ENCODE measurements at regions not wholly inside any gene's neighbourhood (a gene's known extent, or its start where the extent isn't known, plus 50 kb on each side); places are given as distances from the start of the nearest gene placed in this dataset.
A peak's percentile ranks its signal among the peaks of the same experiment; 100 is the strongest.

DNA sequence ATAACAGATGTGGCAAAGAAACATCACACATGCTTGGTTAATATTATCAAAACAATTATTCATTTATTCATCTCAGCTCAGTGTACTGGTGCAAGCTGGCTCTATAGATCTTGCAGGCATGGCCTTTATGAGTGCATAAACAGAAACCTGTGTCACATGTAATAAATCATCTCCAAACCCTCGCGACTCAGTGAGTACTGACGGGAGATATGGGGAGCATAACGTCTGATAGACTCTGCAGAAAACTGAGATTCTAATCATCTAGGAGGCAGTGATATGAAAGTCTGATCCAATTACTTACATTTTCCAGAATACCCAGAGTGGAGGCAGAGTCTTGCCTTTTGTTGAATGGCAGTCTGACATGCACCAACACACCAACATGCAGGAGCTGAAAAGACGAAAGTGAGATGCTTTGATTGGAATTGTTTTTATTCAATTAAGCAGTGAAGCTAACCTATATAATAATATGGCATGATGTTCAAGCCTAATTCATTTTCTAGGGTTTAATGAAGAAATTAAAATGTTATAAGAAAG, 416.8 kb downstream of the RNF144A start:
- DNase-seq, result no peak
- Histone ChIP-seq H3K27me3 (ENCODE audit: control insufficient read depth, insufficient read depth, low read length) (no peaks in the 10 kb centered on the region), H3K4me3 (ENCODE audit: insufficient read depth, low read depth, low read length) (no peak overlapping the region), H3K36me3 (replicated peaks; ENCODE audit: control insufficient read depth, insufficient read depth, low read length) (no peaks in the 10 kb centered on the region)

DNA sequence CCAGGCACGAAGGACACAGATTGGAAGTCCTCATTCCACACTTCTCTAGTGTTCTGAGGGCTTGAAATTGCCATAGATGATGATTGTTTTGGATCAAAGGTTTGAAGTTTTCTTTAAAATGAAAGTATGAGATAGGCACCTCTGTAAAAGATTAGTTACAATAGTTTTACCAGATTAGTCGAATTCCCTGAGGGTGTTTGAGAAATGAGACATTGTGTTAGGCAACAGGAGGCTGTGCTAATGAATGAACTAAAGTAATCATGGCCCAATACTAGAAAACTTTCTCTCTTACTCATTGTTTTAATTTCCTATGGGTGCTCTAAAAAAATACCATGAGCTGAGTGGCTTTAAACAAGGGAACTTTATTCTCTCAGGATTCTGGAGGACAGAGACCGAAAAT, 421.7 kb downstream of the RNF144A start:
- H3K27me3 ChIP-seq (ENCODE audit: control insufficient read depth, insufficient read depth, low read length), result no peaks in the 10 kb centered on the region
- no peak for DNase-seq
- H3K36me3 ChIP-seq (replicated peaks; ENCODE audit: control insufficient read depth, insufficient read depth, low read length), result no peaks in the 10 kb centered on the region
- H3K4me3 ChIP-seq (ENCODE audit: insufficient read depth, low read depth, low read length), result no peak overlapping the region

DNA sequence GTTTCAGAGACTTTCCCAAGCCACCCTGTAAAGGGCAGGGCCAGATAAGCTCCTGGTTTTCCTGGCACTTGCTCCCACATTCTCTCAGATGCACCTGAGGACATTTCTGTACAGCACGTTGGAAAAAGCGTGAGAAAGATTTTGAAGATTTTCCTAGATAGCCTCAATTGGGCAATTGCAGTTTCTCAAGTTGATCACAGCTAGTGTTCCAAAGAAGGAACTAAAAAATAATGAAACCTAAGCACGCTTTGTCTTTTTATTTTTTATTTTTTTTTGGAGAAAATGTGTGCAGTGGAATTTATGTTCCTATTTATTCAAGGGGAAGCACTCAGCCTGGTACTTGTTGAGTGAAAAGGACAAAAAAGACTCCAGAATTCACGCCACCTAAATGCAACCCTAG, 429.1 kb downstream of the RNF144A start:
- Histone ChIP-seq H3K4me3 (ENCODE audit: insufficient read depth, low read depth, low read length) (no peak overlapping the region), H3K36me3 (replicated peaks; ENCODE audit: control insufficient read depth, insufficient read depth, low read length) (no peaks in the 10 kb centered on the region), H3K27me3 (ENCODE audit: control insufficient read depth, insufficient read depth, low read length) (no peaks in the 10 kb centered on the region)
- no peak for DNase-seq

DNA sequence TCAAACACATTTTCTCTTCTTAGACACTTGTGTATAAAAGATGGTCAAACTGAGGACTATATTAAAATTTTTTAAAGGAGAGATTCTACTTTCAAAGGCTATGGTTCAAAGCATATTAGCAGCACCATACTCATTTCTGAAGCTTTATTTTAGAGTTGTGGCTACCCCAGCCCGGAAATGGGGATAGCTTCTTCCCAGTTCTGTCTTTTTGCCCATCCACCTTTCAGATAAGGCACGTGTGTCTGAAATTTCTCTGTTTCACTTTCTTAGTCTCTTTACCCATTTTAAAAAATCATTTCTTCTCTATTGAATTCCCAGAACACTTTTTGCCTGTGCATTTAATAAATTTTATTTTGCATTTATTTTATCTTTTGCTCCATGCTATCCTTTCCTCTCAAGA, 431.5 kb downstream of the RNF144A start:
- H3K27me3 ChIP-seq (ENCODE audit: control insufficient read depth, insufficient read depth, low read length), result no peaks in the 10 kb centered on the region
- H3K4me3 ChIP-seq (ENCODE audit: insufficient read depth, low read depth, low read length), result no peak overlapping the region
- H3K36me3 ChIP-seq (replicated peaks; ENCODE audit: control insufficient read depth, insufficient read depth, low read length), result no peaks in the 10 kb centered on the region
- DNase-seq, result no peak

DNA sequence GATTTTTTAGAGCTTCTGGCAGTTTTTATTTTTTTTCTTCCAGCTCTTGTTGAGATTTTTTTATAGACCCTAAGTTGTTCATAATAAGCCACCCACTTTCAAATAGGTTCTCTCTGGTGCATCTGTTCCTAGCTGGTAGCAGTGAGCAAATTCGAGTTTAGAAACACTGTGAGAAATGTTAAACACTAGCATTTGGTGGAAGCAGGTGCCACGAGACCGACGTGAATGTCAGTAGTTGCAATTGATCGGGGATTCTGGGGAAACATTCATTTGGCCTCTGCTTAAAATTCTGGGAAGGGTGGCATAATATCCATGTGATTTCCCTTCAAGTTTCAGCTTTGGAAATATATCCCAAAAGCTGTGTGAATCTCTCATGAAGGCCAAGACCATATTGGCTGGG, 435.0 kb downstream of the RNF144A start:
- no peak overlapping the region for H3K4me3 ChIP-seq (ENCODE audit: insufficient read depth, low read depth, low read length)

DNA sequence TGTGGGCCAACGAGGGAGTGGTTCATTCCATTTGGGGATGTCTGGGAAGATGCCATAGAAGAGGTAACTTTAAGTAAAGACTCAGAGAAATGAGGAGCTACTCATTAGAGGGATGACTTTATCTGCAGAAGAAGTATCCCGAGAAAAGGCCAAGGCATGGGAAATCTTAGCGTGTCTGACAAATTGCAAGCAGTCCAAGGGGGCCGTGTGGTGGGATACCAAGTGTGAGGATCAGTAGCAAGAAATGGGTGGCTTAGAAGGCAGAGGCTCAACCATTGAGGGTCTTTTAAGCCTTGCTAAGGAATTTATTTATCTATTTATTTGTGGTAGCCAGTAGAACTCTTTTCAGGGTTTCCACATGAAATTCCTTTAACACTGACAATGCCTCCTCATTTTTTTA, 436.4 kb downstream of the RNF144A start:
- no peak for DNase-seq
- no peaks in the 10 kb centered on the region for H3K27me3 ChIP-seq (ENCODE audit: control insufficient read depth, insufficient read depth, low read length)
- no peak overlapping the region for H3K4me3 ChIP-seq (ENCODE audit: insufficient read depth, low read depth, low read length)
- no peaks in the 10 kb centered on the region for H3K36me3 ChIP-seq (replicated peaks; ENCODE audit: control insufficient read depth, insufficient read depth, low read length)

More for the DNA sequence above, 435.0 kb downstream of the RNF144A start:
- H3K36me3 ChIP-seq (replicated peaks; ENCODE audit: control insufficient read depth, insufficient read depth, low read length), result no peaks in the 10 kb centered on the region
- no peaks in the 10 kb centered on the region for H3K27me3 ChIP-seq (ENCODE audit: control insufficient read depth, insufficient read depth, low read length)
- no peak for DNase-seq

DNA sequence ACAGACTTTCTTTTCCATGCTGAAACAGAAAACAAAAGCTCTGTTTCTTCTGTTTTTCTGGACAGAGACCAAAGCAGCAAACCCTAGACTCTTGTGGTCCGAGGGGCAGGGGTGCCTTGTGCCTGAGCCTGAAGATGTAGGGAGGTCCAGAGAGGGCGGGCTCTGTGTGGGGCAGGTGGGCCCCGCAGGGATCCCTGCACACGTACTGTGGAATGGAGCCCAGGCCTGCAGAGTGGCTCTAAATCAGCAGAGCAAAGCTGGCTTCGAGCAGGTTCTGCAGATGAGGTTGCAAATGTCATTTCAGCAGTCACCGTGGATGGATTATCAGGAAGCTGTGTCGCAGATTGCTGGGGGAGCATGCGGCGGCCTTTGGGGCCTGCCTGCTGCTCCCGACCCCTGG, 438.6 kb downstream of the RNF144A start:
- H3K36me3 ChIP-seq (replicated peaks; ENCODE audit: control insufficient read depth, insufficient read depth, low read length), result no peaks in the 10 kb centered on the region
- no peaks in the 10 kb centered on the region for H3K27me3 ChIP-seq (ENCODE audit: control insufficient read depth, insufficient read depth, low read length)
- H3K4me3 ChIP-seq (ENCODE audit: insufficient read depth, low read depth, low read length), result no peak overlapping the region
- DNase-seq, result no peak

DNA sequence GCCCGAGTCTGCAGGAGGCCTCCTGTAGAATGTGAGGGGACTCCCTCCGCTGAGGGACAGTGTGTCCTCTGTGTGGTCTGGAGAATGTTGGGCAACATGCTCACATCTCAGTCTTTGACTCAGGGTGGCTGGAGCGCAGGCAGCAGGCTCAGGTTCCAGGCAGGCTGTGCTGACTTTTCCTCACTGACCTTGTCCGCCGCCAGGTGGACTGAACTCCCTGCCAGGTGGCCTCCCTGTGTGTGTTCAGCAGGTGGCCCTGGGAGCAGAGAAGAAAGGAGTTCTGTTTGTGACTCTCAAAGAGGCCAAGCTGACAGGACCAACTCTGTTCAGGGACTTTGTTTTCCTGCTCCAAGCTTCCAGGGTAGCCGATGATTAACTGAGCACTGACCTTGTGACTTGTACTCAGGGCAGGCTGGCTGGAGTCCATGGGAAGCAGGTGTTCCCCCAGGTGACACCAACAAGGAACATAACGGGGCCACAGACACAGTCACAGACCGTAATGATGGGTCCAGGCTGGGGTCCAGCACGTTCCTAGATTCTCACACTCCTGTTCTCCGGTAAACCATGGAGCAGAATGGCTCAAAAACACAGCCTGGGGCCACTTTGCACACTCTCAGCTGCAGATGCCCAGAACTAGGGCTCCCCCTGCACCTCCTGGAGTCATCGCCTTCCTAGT, 439.8 kb downstream of the RNF144A start:
- Histone ChIP-seq H3K4me3 (ENCODE audit: insufficient read depth, low read depth, low read length) (no peak overlapping the region), H3K36me3 (replicated peaks; ENCODE audit: control insufficient read depth, insufficient read depth, low read length) (no peaks in the 10 kb centered on the region), H3K27me3 (ENCODE audit: control insufficient read depth, insufficient read depth, low read length) (no peaks in the 10 kb centered on the region)
- DNase-seq, result no peak

DNA sequence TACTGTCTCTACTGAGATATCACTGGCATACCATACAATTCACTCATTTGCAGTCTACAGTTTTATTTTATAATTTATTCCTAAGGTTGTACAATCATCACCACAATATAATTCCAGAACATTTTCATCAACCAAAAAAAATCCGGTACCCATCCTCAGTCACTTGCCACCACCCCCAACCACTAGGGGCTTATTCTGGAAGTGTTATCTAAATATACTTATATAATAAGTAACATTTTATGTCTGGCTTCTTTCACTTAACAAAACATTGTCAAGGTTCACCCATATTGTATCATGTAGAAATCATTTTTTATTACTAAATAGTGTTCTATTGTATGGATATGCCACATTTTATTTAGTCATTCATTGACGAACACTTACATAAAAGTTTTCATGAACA, 440.8 kb downstream of the RNF144A start:
- H3K4me3 ChIP-seq (ENCODE audit: insufficient read depth, low read depth, low read length), result no peak overlapping the region
- H3K36me3 ChIP-seq (replicated peaks; ENCODE audit: control insufficient read depth, insufficient read depth, low read length), result no peaks in the 10 kb centered on the region
- H3K27me3 ChIP-seq (ENCODE audit: control insufficient read depth, insufficient read depth, low read length), result no peaks in the 10 kb centered on the region
- no peak for DNase-seq

DNA sequence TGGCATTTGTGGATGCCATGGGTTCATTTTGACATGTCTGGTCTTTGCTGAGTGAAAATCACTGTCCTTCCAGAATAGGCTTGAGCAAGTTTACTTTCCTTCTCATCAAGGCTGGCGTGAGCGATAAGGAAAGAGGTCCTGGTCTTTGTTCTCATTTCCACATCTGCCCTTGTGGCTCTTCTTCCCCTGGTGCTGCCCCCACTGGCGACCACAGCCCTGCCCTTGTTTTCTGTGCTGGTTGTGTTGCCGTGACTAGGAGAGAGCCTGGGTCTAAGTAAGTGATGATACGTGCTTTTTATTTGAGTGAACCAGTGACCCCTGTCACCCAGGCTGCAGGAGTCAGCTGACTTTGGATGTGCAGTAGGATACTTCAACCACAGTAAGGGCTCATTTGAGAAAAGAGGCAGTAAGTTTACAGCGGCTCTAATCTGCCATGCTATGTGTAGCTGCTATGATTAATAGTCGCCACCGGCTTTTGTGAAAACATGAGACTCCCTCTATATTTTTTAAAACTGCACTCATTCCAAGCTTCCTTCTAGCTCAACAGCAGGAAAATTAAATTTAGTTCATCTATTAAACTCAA, 441.7 kb downstream of the RNF144A start:
- H3K27me3 ChIP-seq (ENCODE audit: control insufficient read depth, insufficient read depth, low read length), result no peaks in the 10 kb centered on the region
- no peak overlapping the region for H3K4me3 ChIP-seq (ENCODE audit: insufficient read depth, low read depth, low read length)
- no peaks in the 10 kb centered on the region for H3K36me3 ChIP-seq (replicated peaks; ENCODE audit: control insufficient read depth, insufficient read depth, low read length)
- DNase-seq, result peak; percentile 41

DNA sequence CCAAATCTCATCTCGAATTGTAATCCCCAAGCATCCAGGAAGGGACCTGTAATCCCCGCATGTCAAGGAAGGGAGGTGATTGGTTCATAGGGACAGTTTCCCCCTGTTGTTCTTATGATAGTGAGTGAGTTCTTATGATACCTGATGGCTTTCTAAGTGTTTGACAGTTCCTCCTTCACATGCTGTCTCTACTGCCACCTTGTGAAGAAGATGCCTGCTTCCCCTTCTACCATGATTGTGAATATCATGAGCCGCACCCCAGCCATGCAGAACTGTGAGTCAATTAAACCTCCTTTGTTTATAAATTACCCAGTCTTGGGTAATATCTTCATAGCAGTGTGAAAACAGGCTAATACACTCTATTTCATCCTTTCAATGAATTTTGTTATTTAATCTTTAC, 446.7 kb downstream of the RNF144A start:
- DNase-seq, result no peak

DNA sequence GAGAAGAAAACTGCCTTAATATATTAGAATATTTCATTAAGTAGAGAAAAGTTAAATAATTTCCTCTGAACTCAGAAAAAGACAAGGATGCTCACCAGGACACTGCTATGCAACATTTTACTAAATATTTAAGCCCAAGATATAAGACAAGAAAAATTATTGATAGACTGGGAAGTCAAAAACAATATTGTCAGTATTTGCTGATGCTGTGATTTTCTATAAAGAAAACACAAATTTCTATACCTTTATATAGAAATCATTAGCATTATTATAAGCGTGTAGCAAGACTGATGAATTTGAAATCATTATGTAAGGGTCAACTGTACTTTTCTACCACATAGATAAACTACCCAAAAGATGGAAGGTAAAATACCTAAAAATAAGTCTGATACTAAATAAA, 451.0 kb downstream of the RNF144A start:
- H3K4me3 ChIP-seq (ENCODE audit: insufficient read depth, low read depth, low read length), result no peak overlapping the region
- H3K27me3 ChIP-seq (ENCODE audit: control insufficient read depth, insufficient read depth, low read length), result no peaks in the 10 kb centered on the region
- no peaks in the 10 kb centered on the region for H3K36me3 ChIP-seq (replicated peaks; ENCODE audit: control insufficient read depth, insufficient read depth, low read length)
- DNase-seq, result no peak

More for the DNA sequence above, 446.7 kb downstream of the RNF144A start:
- Histone ChIP-seq H3K4me3 (ENCODE audit: insufficient read depth, low read depth, low read length) (no peak overlapping the region), H3K27me3 (ENCODE audit: control insufficient read depth, insufficient read depth, low read length) (no peaks in the 10 kb centered on the region), H3K36me3 (replicated peaks; ENCODE audit: control insufficient read depth, insufficient read depth, low read length) (no peaks in the 10 kb centered on the region)

DNA sequence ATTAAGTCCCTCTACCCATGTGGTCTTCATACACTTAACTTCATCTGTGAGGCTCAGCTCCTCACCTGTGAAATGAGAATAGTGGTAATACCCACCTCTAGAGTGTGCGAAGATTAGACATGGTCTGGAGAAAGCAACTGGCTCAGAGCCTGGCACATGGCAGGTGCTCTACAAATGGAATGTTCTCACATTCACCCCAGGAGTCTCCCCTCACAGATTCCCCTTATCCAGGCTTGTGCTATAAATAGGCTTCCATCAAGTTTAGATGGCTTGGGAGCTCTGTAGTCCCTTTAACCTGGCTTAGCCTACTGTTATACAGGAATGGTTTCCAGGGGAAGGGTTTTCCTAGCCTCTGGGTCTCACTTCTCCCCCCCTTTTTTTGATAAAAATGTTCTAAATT, 455.9 kb downstream of the RNF144A start:
- DNase-seq, result no peak
- Histone ChIP-seq H3K36me3 (replicated peaks; ENCODE audit: control insufficient read depth, insufficient read depth, low read length) (no peaks in the 10 kb centered on the region), H3K4me3 (ENCODE audit: insufficient read depth, low read depth, low read length) (no peak overlapping the region), H3K27me3 (ENCODE audit: control insufficient read depth, insufficient read depth, low read length) (no peaks in the 10 kb centered on the region)

DNA sequence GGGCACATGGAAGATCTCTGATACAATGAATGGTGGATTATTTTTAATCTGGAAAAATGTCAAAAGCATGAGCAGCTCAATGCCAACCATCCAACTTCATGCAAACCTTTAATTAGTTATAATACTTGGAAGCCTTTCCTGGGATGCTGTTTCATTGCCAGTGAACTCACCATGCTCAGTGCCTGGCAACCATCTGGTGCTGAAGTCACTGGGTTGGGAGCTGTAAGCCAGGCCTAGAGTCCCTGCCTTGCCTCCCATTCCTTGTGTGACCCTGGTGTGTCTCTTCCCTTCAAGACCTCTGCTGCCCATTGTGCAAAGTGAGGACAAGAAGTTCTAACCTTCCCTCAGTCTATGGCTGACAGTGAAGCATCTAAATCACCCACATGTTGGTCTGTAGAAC, 458.7 kb downstream of the RNF144A start:
- DNase-seq, result no peak
- Histone ChIP-seq H3K36me3 (replicated peaks; ENCODE audit: control insufficient read depth, insufficient read depth, low read length) (no peaks in the 10 kb centered on the region), H3K27me3 (ENCODE audit: control insufficient read depth, insufficient read depth, low read length) (no peaks in the 10 kb centered on the region), H3K4me3 (ENCODE audit: insufficient read depth, low read depth, low read length) (no peak overlapping the region)

DNA sequence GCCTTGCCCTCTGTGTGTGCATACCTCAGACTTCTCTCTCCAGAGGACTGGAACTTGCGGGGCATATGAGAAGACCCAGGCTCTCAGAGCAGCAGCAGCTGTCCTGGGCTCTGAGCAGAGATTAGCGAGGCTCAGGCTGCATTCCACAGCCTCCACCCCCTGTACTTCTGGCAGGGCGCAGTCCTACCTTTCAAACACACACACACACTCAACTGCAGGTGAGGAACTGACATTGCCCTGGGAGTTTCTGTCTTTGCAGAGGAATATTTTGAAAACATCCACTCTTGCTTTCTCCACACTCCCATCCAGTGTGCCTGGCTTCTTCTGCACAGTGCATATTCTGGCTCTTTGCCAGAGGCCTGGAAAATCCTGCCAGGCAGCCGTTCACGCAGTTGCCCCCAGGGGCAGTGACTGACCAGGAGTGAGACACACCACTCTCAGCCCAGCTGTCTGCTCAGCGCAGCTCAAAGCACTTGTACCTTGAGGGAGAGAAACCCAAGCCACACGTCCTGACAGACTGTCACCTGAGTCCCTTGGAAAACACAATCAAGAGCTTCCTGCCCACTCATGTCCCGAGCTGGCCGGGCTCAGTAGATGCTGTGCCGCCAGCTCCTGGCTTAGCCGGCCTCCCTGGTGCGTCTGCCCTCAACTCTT, 460.8 kb downstream of the RNF144A start:
- Histone ChIP-seq H3K4me3 (ENCODE audit: insufficient read depth, low read depth, low read length) (no peak overlapping the region), H3K36me3 (replicated peaks; ENCODE audit: control insufficient read depth, insufficient read depth, low read length) (no peaks in the 10 kb centered on the region), H3K27me3 (ENCODE audit: control insufficient read depth, insufficient read depth, low read length) (no peaks in the 10 kb centered on the region)
- DNase-seq, result peak; percentile 41
